ENCODE measurements at regions not wholly inside any gene's neighbourhood (a gene's known extent, or its start where the extent isn't known, plus 50 kb on each side); places are given as distances from the start of the nearest gene placed in this dataset.

GRCh38 chr2:172674034-172674967 lies 61.3 kb upstream of the RAPGEF4 start:
- TF ChIP-seq PHF8 (IDR thresholded peaks at IDR 0.05; ENCODE audit: borderline replicate concordance, low read depth) (no peak), NFE2L2 (conservative IDR thresholded peaks at IDR 0.05; ENCODE audit: low read length) (no peak), CTCF (IDR thresholded peaks at IDR 0.05) (no peak), EP300 (IDR thresholded peaks at IDR 0.05) (no peak)
